GM18873 (cell line): ENCODE measurements at regions not wholly inside any gene's neighbourhood (a gene's known extent, or its start where the extent isn't known, plus 50 kb on each side); places are given as distances from the start of the nearest gene placed in this dataset.

Source experiments
- ATAC-seq: cut with Tn5 transposase; IDR thresholded peaks from one replicate; pipeline ENCODE4 v1.9.1; 2021; ENCODE audit warnings: mild to moderate bottlenecking, moderate library complexity, moderate number of reproducible peaks; ENCODE audit not compliant: unreplicated experiment, low FRiP score

- ATAC-seq: no peak
These were observed 60.4 kb upstream of the LRRC3B start for GRCh38 chr3:26562021-26562768.
